CD4-positive, alpha-beta T cell treated with Interleukin-12 subunit alpha and Interleukin-12 subunit beta, for 1 hour (primary cell): ENCODE measurements at regions not wholly inside any gene's neighbourhood (a gene's known extent, or its start where the extent isn't known, plus 50 kb on each side); places are given as distances from the start of the nearest gene placed in this dataset.
A peak's percentile ranks its signal among the peaks of the same experiment; 100 is the strongest.
"Not testable (repeated sequence)": the region's sequence is repeated elsewhere in the genome, so short reads cannot be mapped to it uniquely, and the experiment has no call there.

Source experiments
- DNase-seq: peaks from one replicate; pipeline ENCODE4 v3.0.0-alpha.2; 2020

GRCh38 chrX:65971151-65971550 lies 68.7 kb downstream of the VSIG4 start:
- DNase-seq, result no peak

- not testable (repeated sequence) for DNase-seq
Observed at GRCh38 chrX:65967159-65967558, 72.7 kb downstream of the VSIG4 start.

GRCh38 chrX:65961714-65962113 lies 78.2 kb downstream of the VSIG4 start:
- no peak for DNase-seq

- DNase-seq, result no peak
Observed at GRCh38 chrX:65948103-65948502, 91.8 kb downstream of the VSIG4 start.

GRCh38 chrX:65941775-65942174 lies 98.1 kb downstream of the VSIG4 start:
- no peak for DNase-seq

GRCh38 chrX:65933085-65933589 lies 106.7 kb downstream of the VSIG4 start:
- DNase-seq, result no peak

- no peak for DNase-seq
Observed at GRCh38 chrX:65932173-65933084, 107.5 kb downstream of the VSIG4 start.

- no peak for DNase-seq
Observed at GRCh38 chrX:65928522-65928921, 111.4 kb downstream of the VSIG4 start.

- DNase-seq, result not testable (repeated sequence)
Observed at GRCh38 chrX:65927386-65927785, 112.5 kb downstream of the VSIG4 start.

GRCh38 chrX:65926095-65927019 lies 113.5 kb downstream of the VSIG4 start:
- DNase-seq, result peak; percentile 56

- DNase-seq, result no peak
Observed at GRCh38 chrX:65925592-65925991, 114.3 kb downstream of the VSIG4 start.

GRCh38 chrX:65925005-65925404 lies 114.9 kb downstream of the VSIG4 start:
- DNase-seq, result no peak

- DNase-seq, result no peak
Observed at GRCh38 chrX:65921363-65921762, 118.5 kb downstream of the VSIG4 start.

- DNase-seq, result no peak
Observed at GRCh38 chrX:65920620-65921019, 119.3 kb downstream of the VSIG4 start.

GRCh38 chrX:65910899-65911298 lies 129.0 kb downstream of the VSIG4 start:
- DNase-seq, result no peak

GRCh38 chrX:65903750-65904149 lies 136.1 kb downstream of the VSIG4 start:
- no peak for DNase-seq

GRCh38 chrX:65902011-65902410 lies 137.9 kb downstream of the VSIG4 start:
- no peak for DNase-seq

GRCh38 chrX:65900850-65901844 lies 138.7 kb downstream of the VSIG4 start:
- no peak for DNase-seq

- peak; percentile 23 for DNase-seq
Observed at GRCh38 chrX:65894133-65894532, 145.7 kb downstream of the VSIG4 start.

- not testable (repeated sequence) for DNase-seq
Observed at GRCh38 chrX:65891817-65892216, 148.1 kb downstream of the VSIG4 start.

GRCh38 chrX:65888150-65888549 lies 151.7 kb downstream of the VSIG4 start:
- not testable (repeated sequence) for DNase-seq

GRCh38 chrX:65883556-65883955 lies 156.3 kb downstream of the VSIG4 start:
- no peak for DNase-seq
